DND-41 (cell line): ENCODE measurements at regions not wholly inside any gene's neighbourhood (a gene's known extent, or its start where the extent isn't known, plus 50 kb on each side); places are given as distances from the start of the nearest gene placed in this dataset.

ENCODE experiments used
- ATAC-seq: fragments of 200-7000 bp; cut with Tn5 transposase; 3 replicates; pipeline ENCODE4 v1.9.1; 2021; ENCODE audit warnings: low read depth; ENCODE audit not compliant: insufficient read depth
- DNase-seq: peaks from one replicate; pipeline ENCODE4 v3.0.0-alpha.2; 2020
- H2AFZ ChIP-seq: 2 replicates; pipeline ENCODE4 v1.6.0; 2012; ENCODE audit warnings: low read depth, low read length
- H3K27ac ChIP-seq: 2 replicates; pipeline ENCODE4 v1.5.1; 2012; ENCODE audit warnings: low read length, inconsistent platforms
- H3K27me3 ChIP-seq: fragments of 200-600 bp; sonication (generic); 2 replicates; pipeline ENCODE4 v1.6.0; 2012; ENCODE audit warnings: low read length, mild to moderate bottlenecking, inconsistent platforms; ENCODE audit not compliant: insufficient read depth, poor library complexity
- H3K36me3 ChIP-seq: 2 replicates; pipeline ENCODE4 v1.5.1; 2012; ENCODE audit warnings: low read length, inconsistent platforms; ENCODE audit not compliant: insufficient read depth
- H3K4me1 ChIP-seq: 2 replicates; pipeline ENCODE4 v1.5.1; 2012; ENCODE audit warnings: mild to moderate bottlenecking, low read length; ENCODE audit not compliant: insufficient read depth
- H3K4me2 ChIP-seq: 2 replicates; pipeline ENCODE4 v1.6.0; 2012; ENCODE audit warnings: mild to moderate bottlenecking, moderate library complexity, low read length, inconsistent platforms; ENCODE audit not compliant: insufficient read depth
- H3K4me3 ChIP-seq, 2 experiments: fragments of 200-600 bp in 1 of 2; shearing (Covaris generic) in 1 of 2; 2 replicates each; pipeline ENCODE4 v1.5.1; 2012 to 2016; ENCODE audit warnings: inconsistent platforms in 2 of 2, low read length in 2 of 2, mild to moderate bottlenecking in 2 of 2, low read depth in 1 of 2, moderate library complexity in 1 of 2
- H3K79me2 ChIP-seq: 2 replicates; pipeline ENCODE4 v1.6.0; 2012; ENCODE audit warnings: low read length, inconsistent platforms; ENCODE audit not compliant: insufficient read depth
- H3K9ac ChIP-seq: 2 replicates; pipeline ENCODE4 v1.6.0; 2012; ENCODE audit warnings: low read depth, mild to moderate bottlenecking, inconsistent platforms, low read length, moderate library complexity
- H3K9me3 ChIP-seq: 2 replicates; pipeline ENCODE4 v1.5.1; 2012; ENCODE audit warnings: low read length, moderate library complexity, mild to moderate bottlenecking, inconsistent platforms; ENCODE audit not compliant: insufficient read depth, severe bottlenecking
- H4K20me1 ChIP-seq: 2 replicates; pipeline ENCODE4 v1.6.0; 2012; ENCODE audit warnings: low read length; ENCODE audit not compliant: insufficient read depth
- CTCF ChIP-seq: IDR thresholded peaks from 2 replicates; pipeline ENCODE4 v1.5.1; 2012; ENCODE audit warnings: borderline replicate concordance, low read length, moderate library complexity, mild to moderate bottlenecking; ENCODE audit not compliant: poor library complexity, severe bottlenecking; ENCODE audit errors: extremely low read depth
- EZH2 ChIP-seq: IDR thresholded peaks from 3 replicates; pipeline ENCODE4 v1.6.1; 2012; ENCODE audit warnings: borderline replicate concordance, low read depth, mild to moderate bottlenecking, moderate library complexity, low read length, inconsistent platforms; ENCODE audit not compliant: severe bottlenecking

- no peak overlapping the region for H2AFZ ChIP-seq
- H3K4me1 ChIP-seq, result no peaks in the 10 kb centered on the region
- H3K4me2 ChIP-seq, result no peak overlapping the region
- no peaks in the 10 kb centered on the region for H3K36me3 ChIP-seq
- ATAC-seq, result no peak
- H3K9ac ChIP-seq, result no peak overlapping the region
- H3K4me3 ChIP-seq, result no peak overlapping the region
- TF ChIP-seq EZH2 (no peak), CTCF (no peak)
- no peak for DNase-seq
- no peaks in the 10 kb centered on the region for H3K9me3 ChIP-seq
- H3K79me2 ChIP-seq, result no peaks in the 10 kb centered on the region
- H3K27me3 ChIP-seq, result no peaks in the 10 kb centered on the region
- no peak overlapping the region for H3K27ac ChIP-seq
- H4K20me1 ChIP-seq, result no peaks in the 10 kb centered on the region
Observed at GRCh38 chr6:139644821-139645220, 270.4 kb upstream of the CITED2 start.

- no peaks in the 10 kb centered on the region for H3K79me2 ChIP-seq
- no peak for ATAC-seq
- no peaks in the 10 kb centered on the region for H3K4me1 ChIP-seq
- no peaks in the 10 kb centered on the region for H4K20me1 ChIP-seq
- no peak for TF ChIP-seq CTCF
- TF ChIP-seq EZH2, result no peak
- no peak overlapping the region for H3K4me2 ChIP-seq
- no peaks in the 10 kb centered on the region for H3K9me3 ChIP-seq
- H3K36me3 ChIP-seq, result no peaks in the 10 kb centered on the region
- no peak overlapping the region for H3K9ac ChIP-seq
- DNase-seq, result no peak
- no peak overlapping the region for H2AFZ ChIP-seq
- H3K27me3 ChIP-seq, result no peaks in the 10 kb centered on the region
- no peak overlapping the region for H3K4me3 ChIP-seq
- H3K27ac ChIP-seq, result no peak overlapping the region
Observed at GRCh38 chr6:139643986-139644385, 269.5 kb upstream of the CITED2 start.

GRCh38 chr6:139642346-139642745, 267.9 kb upstream of the CITED2 start:
- DNase-seq (no peak), ATAC-seq (no peak)
- Histone ChIP-seq H3K4me2 (no peak overlapping the region), H2AFZ (no peak overlapping the region), H3K27me3 (no peaks in the 10 kb centered on the region), H3K27ac (no peak overlapping the region), H3K9ac (no peak overlapping the region), H3K36me3 (no peaks in the 10 kb centered on the region), H4K20me1 (no peaks in the 10 kb centered on the region), H3K9me3 (no peaks in the 10 kb centered on the region), H3K4me1 (no peaks in the 10 kb centered on the region), H3K4me3 (no peak overlapping the region), H3K79me2 (no peaks in the 10 kb centered on the region)
- TF ChIP-seq EZH2, result no peak
- TF ChIP-seq CTCF, result no peak

GRCh38 chr6:139641376-139641775, 266.9 kb upstream of the CITED2 start:
- no peaks in the 10 kb centered on the region for H4K20me1 ChIP-seq
- ATAC-seq (no peak), DNase-seq (no peak)
- H3K79me2 ChIP-seq, result no peaks in the 10 kb centered on the region
- no peaks in the 10 kb centered on the region for H3K27me3 ChIP-seq
- TF ChIP-seq EZH2, result no peak
- no peak for TF ChIP-seq CTCF
- H2AFZ ChIP-seq, result no peak overlapping the region
- H3K4me1 ChIP-seq, result no peaks in the 10 kb centered on the region
- H3K27ac ChIP-seq, result no peak overlapping the region
- no peak overlapping the region for H3K4me3 ChIP-seq
- H3K4me2 ChIP-seq, result no peak overlapping the region
- no peaks in the 10 kb centered on the region for H3K36me3 ChIP-seq
- H3K9ac ChIP-seq, result no peak overlapping the region
- no peaks in the 10 kb centered on the region for H3K9me3 ChIP-seq
